A549 (cell line): ENCODE measurements at regions not wholly inside any gene's neighbourhood (a gene's known extent, or its start where the extent isn't known, plus 50 kb on each side); places are given as distances from the start of the nearest gene placed in this dataset.

Source experiments
- ATAC-seq, 2 experiments: fragments of 200-7000 bp in 1 of 2; fragments of >200 bp in 1 of 2; cut with Nextera tagmentation in 1 of 2; cut with Tn5 transposase in 1 of 2; 3 replicates each; pipeline versions ENCODE4 v1.8.0 to v1.9.1; 2018 to 2020; ENCODE audit warnings: mild to moderate bottlenecking in 1 of 2, moderate library complexity in 1 of 2
- CTCF ChIA-PET: fragments of 300-600 bp; sonication (Branson Sonifier 250); formaldehyde crosslinking; extraction: SDS; loops from one replicate; lab custom pipeline; 2021; ENCODE audit warnings: antibody characterized with exemption, inconsistent platforms; lab: Yijun Ruan, JAX
- POLR2A ChIA-PET: fragments of 350-600 bp; formaldehyde crosslinking; extraction: SDS; loops from one replicate; lab custom pipeline; 2021; ENCODE audit warnings: antibody characterized with exemption, inconsistent platforms; lab: Yijun Ruan, JAX
- DNase-seq, 2 experiments: peaks; one replicate each; pipeline versions ENCODE4 v3.0.0 to v3.0.0-alpha.2; 2011 to 2016; ENCODE audit warnings: low read depth in 1 of 2, low spot score in 1 of 2
- FAIRE-seq: peaks from 2 replicates; lab custom pipeline; 2011; peaks lifted over from hg19 to GRCh38; lab: Jason Lieb, UNC
- H3K27ac ChIP-seq, 2 experiments: fragments of >200 bp; sonication (Bioruptor Twin); formaldehyde crosslinking; 3 replicates each; pipeline ENCODE4 v1.5.1; 2016 to 2017
- H3K4me1 ChIP-seq: fragments of >200 bp; sonication (Bioruptor Twin); formaldehyde crosslinking; 3 replicates; pipeline ENCODE4 v1.6.1; 2016
- H3K4me2 ChIP-seq: fragments of >200 bp; sonication (Bioruptor Twin); formaldehyde crosslinking; 3 replicates; pipeline ENCODE4 v1.6.1; 2016
- H3K4me3 ChIP-seq: fragments of >200 bp; sonication (Bioruptor Twin); formaldehyde crosslinking; 3 replicates; pipeline ENCODE4 v1.5.1; 2016
- H3K9me3 ChIP-seq: fragments of >200 bp; sonication (Bioruptor Twin); formaldehyde crosslinking; 3 replicates; pipeline ENCODE4 v1.6.1; 2016
- CEBPB ChIP-seq, 2 experiments: fragments of >200 bp in 1 of 2; sonication (Bioruptor Twin) in 1 of 2; formaldehyde crosslinking in 1 of 2; IDR thresholded peaks; 2 replicates each; pipeline ENCODE4 v1.6.1; 2012 to 2016
- CHD4 ChIP-seq: fragments of 200-600 bp; sonication (generic); IDR thresholded peaks from 2 replicates; pipeline ENCODE4 v1.6.1; 2016; ENCODE audit warnings: antibody characterized with exemption, mild to moderate bottlenecking, borderline replicate concordance
- EP300 ChIP-seq, 2 experiments: fragments of >200 bp; sonication (Bioruptor Twin); formaldehyde crosslinking; IDR thresholded peaks; 2 replicates in 1 of 2; 3 replicates in 1 of 2; pipeline ENCODE4 v1.6.1; 2016 to 2017
- FOSB ChIP-seq: fragments of 250-450 bp; sonication (Bioruptor Pico); IDR thresholded peaks from 2 replicates; pipeline ENCODE4 v1.5.0; 2020; ENCODE audit warnings: mild to moderate bottlenecking, moderate library complexity
- FOSL2 ChIP-seq, 2 experiments: fragments of 450-650 bp in 1 of 2; fragments of >200 bp in 1 of 2; sonication (Bioruptor Twin) in 1 of 2; formaldehyde crosslinking; IDR thresholded peaks; 2 replicates each; pipeline versions ENCODE4 v1.5.0 to v1.6.1; 2016 to 2020; ENCODE audit warnings: mild to moderate bottlenecking in 1 of 2, moderate library complexity in 1 of 2
- FOXS1 ChIP-seq: fragments of 250-450 bp; sonication (Bioruptor Pico); IDR thresholded peaks from 2 replicates; pipeline ENCODE4 v1.5.0; 2020; ENCODE audit warnings: mild to moderate bottlenecking, moderate library complexity
- HEYL ChIP-seq: fragments of 250-450 bp; sonication (Bioruptor Pico); IDR thresholded peaks from 2 replicates; pipeline ENCODE4 v1.8.0; 2021; ENCODE audit warnings: mild to moderate bottlenecking, moderate library complexity
- HOXB13 ChIP-seq: fragments of 250-450 bp; sonication (Bioruptor Pico); IDR thresholded peaks from 2 replicates; pipeline ENCODE4 v1.5.0; 2020; ENCODE audit warnings: low read depth, mild to moderate bottlenecking, moderate library complexity
- HOXB5 ChIP-seq: fragments of 250-450 bp; sonication (Bioruptor Pico); IDR thresholded peaks from 2 replicates; pipeline ENCODE4 v1.5.0; 2020; ENCODE audit warnings: mild to moderate bottlenecking, moderate library complexity
- JUN ChIP-seq, 2 experiments: fragments of >200 bp; sonication (Bioruptor Twin); formaldehyde crosslinking; IDR thresholded peaks; 2 replicates in 1 of 2; 3 replicates in 1 of 2; pipeline ENCODE4 v1.6.1; 2016 to 2017
- JUNB ChIP-seq: fragments of >200 bp; sonication (Bioruptor Twin); formaldehyde crosslinking; IDR thresholded peaks from 2 replicates; pipeline ENCODE4 v1.6.1; 2016
- KDM5A ChIP-seq: fragments of 200-600 bp; sonication (generic); IDR thresholded peaks from 2 replicates; pipeline ENCODE4 v1.6.1; 2016; ENCODE audit warnings: antibody characterized with exemption, mild to moderate bottlenecking
- RNF2 ChIP-seq: fragments of 200-600 bp; sonication (generic); IDR thresholded peaks from 2 replicates; pipeline ENCODE4 v1.6.1; 2016; ENCODE audit warnings: low read depth, mild to moderate bottlenecking, antibody characterized with exemption, moderate library complexity, borderline replicate concordance
- ZC3H11A ChIP-seq: fragments of 450-650 bp; IDR thresholded peaks from 2 replicates; pipeline ENCODE4 v1.6.1; 2014; ENCODE audit warnings: antibody characterized with exemption, mild to moderate bottlenecking
- ZNF302 ChIP-seq: fragments of 250-450 bp; sonication (Bioruptor Pico); IDR thresholded peaks from 2 replicates; pipeline ENCODE4 v1.9.0; 2021; ENCODE audit warnings: inconsistent platforms, mild to moderate bottlenecking, moderate library complexity
- WGBS: methylation state at CpG from one replicate; pipeline ENCODE4 v1.1.6; 2017; ENCODE audit errors: missing lambda C conversion rate; 5-methylcytosine and 5-hydroxymethylcytosine counted together
- TF ChIP-seq, protein P1 (sequence below): fragments of >200 bp; sonication (Bioruptor Twin); formaldehyde crosslinking; IDR thresholded peaks from 2 replicates; pipeline ENCODE4 v1.6.1; 2016
- TF ChIP-seq, protein P2 (sequence below): IDR thresholded peaks from 2 replicates; pipeline ENCODE4 v1.6.1; 2012
- TF ChIP-seq, protein P3 (sequence below): IDR thresholded peaks from 2 replicates; pipeline ENCODE4 v1.6.1; 2012
- TF ChIP-seq, protein P4 (sequence below): fragments of 150-350 bp; IDR thresholded peaks from 2 replicates; pipeline ENCODE4 v1.6.1; 2014; ENCODE audit warnings: low read depth, mild to moderate bottlenecking, low read length
- TF ChIP-seq, protein P5 (sequence below): fragments of 200-600 bp; sonication (generic); IDR thresholded peaks from 2 replicates; pipeline ENCODE4 v1.6.1; 2016; ENCODE audit warnings: antibody characterized with exemption, mild to moderate bottlenecking, moderate library complexity
- TF ChIP-seq, protein P6 (sequence below): IDR thresholded peaks from 2 replicates; pipeline ENCODE4 v1.6.1; 2012; ENCODE audit warnings: low read depth, borderline replicate concordance

DNA sequence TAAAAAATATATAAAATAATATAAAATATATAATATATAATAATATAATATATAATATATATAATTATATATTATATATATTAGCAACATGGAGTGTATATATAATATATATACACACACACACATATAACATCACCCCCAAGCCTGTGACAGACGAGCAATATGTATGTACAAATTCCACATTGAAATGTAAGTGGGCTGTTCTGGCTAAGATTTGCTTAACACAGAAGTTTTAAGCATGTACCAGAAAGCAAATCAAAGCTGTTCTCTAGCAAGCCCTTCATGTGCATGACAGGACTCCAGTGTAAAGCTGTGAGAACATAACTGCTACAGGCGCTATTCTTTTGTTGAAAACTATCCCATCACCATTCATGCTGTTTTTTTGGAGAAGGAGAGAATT is 261.7 kb upstream of the TNP1 start:
- TF ChIP-seq, protein P1, sequence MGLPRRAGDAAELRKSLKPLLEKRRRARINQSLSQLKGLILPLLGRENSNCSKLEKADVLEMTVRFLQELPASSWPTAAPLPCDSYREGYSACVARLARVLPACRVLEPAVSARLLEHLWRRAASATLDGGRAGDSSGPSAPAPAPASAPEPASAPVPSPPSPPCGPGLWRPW, result no peak
- TF ChIP-seq HOXB13 (CRISPR knock-in tag) (no peak), JUN (IDR thresholded peaks at IDR 0.05) (no peak), HEYL (no peak), FOSB (CRISPR knock-in tag) (no peak), JUNB (no peak), CEBPB (IDR thresholded peaks at IDR 0.05) (no peak), FOXS1 (CRISPR knock-in tag) (no peak), ZC3H11A (no peak), RNF2 (no peak)
- TF ChIP-seq, protein P2, sequence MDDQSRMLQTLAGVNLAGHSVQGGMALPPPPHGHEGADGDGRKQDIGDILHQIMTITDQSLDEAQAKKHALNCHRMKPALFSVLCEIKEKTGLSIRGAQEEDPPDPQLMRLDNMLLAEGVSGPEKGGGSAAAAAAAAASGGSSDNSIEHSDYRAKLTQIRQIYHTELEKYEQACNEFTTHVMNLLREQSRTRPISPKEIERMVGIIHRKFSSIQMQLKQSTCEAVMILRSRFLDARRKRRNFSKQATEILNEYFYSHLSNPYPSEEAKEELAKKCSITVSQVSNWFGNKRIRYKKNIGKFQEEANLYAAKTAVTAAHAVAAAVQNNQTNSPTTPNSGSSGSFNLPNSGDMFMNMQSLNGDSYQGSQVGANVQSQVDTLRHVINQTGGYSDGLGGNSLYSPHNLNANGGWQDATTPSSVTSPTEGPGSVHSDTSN, result no peak
- TF ChIP-seq, protein P3, sequence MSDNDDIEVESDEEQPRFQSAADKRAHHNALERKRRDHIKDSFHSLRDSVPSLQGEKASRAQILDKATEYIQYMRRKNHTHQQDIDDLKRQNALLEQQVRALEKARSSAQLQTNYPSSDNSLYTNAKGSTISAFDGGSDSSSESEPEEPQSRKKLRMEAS, result no peak
- no peak overlapping the region for H3K27ac ChIP-seq
- 80% methylated on average over 2 of the region's 2 CpGs for WGBS
- ChIA-PET CTCF (no interaction called here), POLR2A (no interaction called here)
- ATAC-seq (no peak), DNase-seq (no peak), FAIRE-seq (no peak)
- H3K4me1 ChIP-seq, result no peaks in the 10 kb centered on the region
- H3K9me3 ChIP-seq, result no peaks in the 10 kb centered on the region
- no peak overlapping the region for H3K4me3 ChIP-seq
- H3K4me2 ChIP-seq, result no peak overlapping the region

DNA sequence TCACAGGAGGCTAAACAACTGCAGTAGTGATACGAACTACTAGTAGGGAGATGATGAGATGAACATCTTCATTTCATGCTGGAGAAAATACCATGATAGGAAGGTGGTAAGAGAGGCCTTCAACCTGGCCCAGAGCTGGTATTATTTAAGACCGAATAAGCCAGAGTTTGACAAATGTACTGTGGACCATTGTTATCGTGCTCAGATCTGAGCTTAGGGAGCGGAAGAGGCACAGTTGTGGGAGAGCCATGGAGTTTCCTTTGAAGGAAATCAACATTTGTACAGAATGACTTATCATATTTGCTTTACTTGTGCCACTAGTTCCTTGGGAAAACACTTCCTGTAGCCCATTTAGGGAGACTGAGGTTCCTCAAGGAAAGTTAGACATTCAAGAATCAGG is 260.6 kb upstream of the TNP1 start:
- TF ChIP-seq RNF2, result no peak
- TF ChIP-seq, protein P4, sequence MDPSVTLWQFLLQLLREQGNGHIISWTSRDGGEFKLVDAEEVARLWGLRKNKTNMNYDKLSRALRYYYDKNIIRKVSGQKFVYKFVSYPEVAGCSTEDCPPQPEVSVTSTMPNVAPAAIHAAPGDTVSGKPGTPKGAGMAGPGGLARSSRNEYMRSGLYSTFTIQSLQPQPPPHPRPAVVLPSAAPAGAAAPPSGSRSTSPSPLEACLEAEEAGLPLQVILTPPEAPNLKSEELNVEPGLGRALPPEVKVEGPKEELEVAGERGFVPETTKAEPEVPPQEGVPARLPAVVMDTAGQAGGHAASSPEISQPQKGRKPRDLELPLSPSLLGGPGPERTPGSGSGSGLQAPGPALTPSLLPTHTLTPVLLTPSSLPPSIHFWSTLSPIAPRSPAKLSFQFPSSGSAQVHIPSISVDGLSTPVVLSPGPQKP, result no peak
- no peak for TF ChIP-seq ZNF302 (CRISPR knock-in tag)
- no peak for TF ChIP-seq FOSL2 (IDR thresholded peaks at IDR 0.05)
- TF ChIP-seq FOSL2 (CRISPR knock-in tag; IDR thresholded peaks at IDR 0.05), result no peak
- TF ChIP-seq, protein P5, sequence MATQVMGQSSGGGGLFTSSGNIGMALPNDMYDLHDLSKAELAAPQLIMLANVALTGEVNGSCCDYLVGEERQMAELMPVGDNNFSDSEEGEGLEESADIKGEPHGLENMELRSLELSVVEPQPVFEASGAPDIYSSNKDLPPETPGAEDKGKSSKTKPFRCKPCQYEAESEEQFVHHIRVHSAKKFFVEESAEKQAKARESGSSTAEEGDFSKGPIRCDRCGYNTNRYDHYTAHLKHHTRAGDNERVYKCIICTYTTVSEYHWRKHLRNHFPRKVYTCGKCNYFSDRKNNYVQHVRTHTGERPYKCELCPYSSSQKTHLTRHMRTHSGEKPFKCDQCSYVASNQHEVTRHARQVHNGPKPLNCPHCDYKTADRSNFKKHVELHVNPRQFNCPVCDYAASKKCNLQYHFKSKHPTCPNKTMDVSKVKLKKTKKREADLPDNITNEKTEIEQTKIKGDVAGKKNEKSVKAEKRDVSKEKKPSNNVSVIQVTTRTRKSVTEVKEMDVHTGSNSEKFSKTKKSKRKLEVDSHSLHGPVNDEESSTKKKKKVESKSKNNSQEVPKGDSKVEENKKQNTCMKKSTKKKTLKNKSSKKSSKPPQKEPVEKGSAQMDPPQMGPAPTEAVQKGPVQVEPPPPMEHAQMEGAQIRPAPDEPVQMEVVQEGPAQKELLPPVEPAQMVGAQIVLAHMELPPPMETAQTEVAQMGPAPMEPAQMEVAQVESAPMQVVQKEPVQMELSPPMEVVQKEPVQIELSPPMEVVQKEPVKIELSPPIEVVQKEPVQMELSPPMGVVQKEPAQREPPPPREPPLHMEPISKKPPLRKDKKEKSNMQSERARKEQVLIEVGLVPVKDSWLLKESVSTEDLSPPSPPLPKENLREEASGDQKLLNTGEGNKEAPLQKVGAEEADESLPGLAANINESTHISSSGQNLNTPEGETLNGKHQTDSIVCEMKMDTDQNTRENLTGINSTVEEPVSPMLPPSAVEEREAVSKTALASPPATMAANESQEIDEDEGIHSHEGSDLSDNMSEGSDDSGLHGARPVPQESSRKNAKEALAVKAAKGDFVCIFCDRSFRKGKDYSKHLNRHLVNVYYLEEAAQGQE, result no peak
- TF ChIP-seq KDM5A, result no peak
- no peak for TF ChIP-seq CHD4
- TF ChIP-seq HOXB5 (CRISPR knock-in tag), result no peak
- no peak for TF ChIP-seq EP300 (IDR thresholded peaks at IDR 0.05)
- TF ChIP-seq JUN (IDR thresholded peaks at IDR 0.05), result no peak
- TF ChIP-seq, protein P6, sequence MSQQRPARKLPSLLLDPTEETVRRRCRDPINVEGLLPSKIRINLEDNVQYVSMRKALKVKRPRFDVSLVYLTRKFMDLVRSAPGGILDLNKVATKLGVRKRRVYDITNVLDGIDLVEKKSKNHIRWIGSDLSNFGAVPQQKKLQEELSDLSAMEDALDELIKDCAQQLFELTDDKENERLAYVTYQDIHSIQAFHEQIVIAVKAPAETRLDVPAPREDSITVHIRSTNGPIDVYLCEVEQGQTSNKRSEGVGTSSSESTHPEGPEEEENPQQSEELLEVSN, result no peak
- no peak overlapping the region for H3K27ac ChIP-seq
- no peaks in the 10 kb centered on the region for H3K4me1 ChIP-seq
- DNase-seq, result no peak
- ATAC-seq, result no peak
- no peak overlapping the region for H3K4me2 ChIP-seq
- POLR2A ChIA-PET, result no interaction called here
- no peaks in the 10 kb centered on the region for H3K9me3 ChIP-seq
- FAIRE-seq, result no peak
- no peak overlapping the region for H3K4me3 ChIP-seq
- WGBS, result 80% methylated on average over 4 of the region's 4 CpGs
- CTCF ChIA-PET, result interaction anchor here (1.4 kb wide), 1 partner anchor 22 kb away, joined by 3 read pairs; no protein-coding TSS in a partner anchor
